Suppressor macrophage treated with lipopolysaccharide for 1 hour (primary cell): ENCODE measurements at regions not wholly inside any gene's neighbourhood (a gene's known extent, or its start where the extent isn't known, plus 50 kb on each side); places are given as distances from the start of the nearest gene placed in this dataset.
"Not testable (repeated sequence)": the region's sequence is repeated elsewhere in the genome, so short reads cannot be mapped to it uniquely, and the experiment has no call there.

ENCODE experiments used
- DNase-seq, 3 donors: peaks; one replicate each; pipeline ENCODE4 v3.0.0-alpha.2; 2020 to 2022

- peak in 2 of 3 donors; percentile 17 to 28 for DNase-seq
Measured at GRCh38 chr3:177358977-177359592, 161.8 kb upstream of the TBL1XR1 start.

- DNase-seq: peak; percentile 97 to 98 (median 98)
Measured at GRCh38 chr3:177359593-177360357, 162.5 kb upstream of the TBL1XR1 start.

- peak; percentile 70 to 78 (median 76) for DNase-seq
Measured at GRCh38 chr3:177361081-177361938, 164.0 kb upstream of the TBL1XR1 start.

- no peak for DNase-seq
Measured at GRCh38 chr3:177362626-177363025, 165.3 kb upstream of the TBL1XR1 start.

GRCh38 chr3:177364236-177364635 is 167.0 kb upstream of the TBL1XR1 start:
- no peak for DNase-seq

- DNase-seq: not testable (repeated sequence)
Measured at GRCh38 chr3:177365294-177365693, 168.0 kb upstream of the TBL1XR1 start.

GRCh38 chr3:177367788-177368187 is 170.5 kb upstream of the TBL1XR1 start:
- no peak for DNase-seq

GRCh38 chr3:177370246-177370822 is 173.1 kb upstream of the TBL1XR1 start:
- no peak for DNase-seq

- no peak for DNase-seq
Measured at GRCh38 chr3:177371146-177371545, 173.9 kb upstream of the TBL1XR1 start.

GRCh38 chr3:177371888-177372287 is 174.6 kb upstream of the TBL1XR1 start:
- DNase-seq: no peak

GRCh38 chr3:177374323-177374722 is 177.0 kb upstream of the TBL1XR1 start:
- DNase-seq: no peak

- no peak for DNase-seq
Measured at GRCh38 chr3:177375316-177375715, 178.0 kb upstream of the TBL1XR1 start.

- no peak for DNase-seq
Measured at GRCh38 chr3:177377166-177377565, 179.9 kb upstream of the TBL1XR1 start.

- peak; percentile 27 to 47 (median 29) for DNase-seq
Measured at GRCh38 chr3:177378168-177378567, 180.9 kb upstream of the TBL1XR1 start.

GRCh38 chr3:177379045-177379444 is 181.8 kb upstream of the TBL1XR1 start:
- DNase-seq: no peak

GRCh38 chr3:177381070-177381469 is 183.8 kb upstream of the TBL1XR1 start:
- DNase-seq: no peak

- DNase-seq: no peak
Measured at GRCh38 chr3:177382944-177383343, 185.7 kb upstream of the TBL1XR1 start.

GRCh38 chr3:177385186-177385585 is 187.9 kb upstream of the TBL1XR1 start:
- DNase-seq: no peak

GRCh38 chr3:177385831-177386301 is 188.6 kb upstream of the TBL1XR1 start:
- peak; percentile 51 to 75 (median 64) for DNase-seq

- no peak for DNase-seq
Measured at GRCh38 chr3:177388209-177388608, 190.9 kb upstream of the TBL1XR1 start.

GRCh38 chr3:177394231-177395024 is 197.1 kb upstream of the TBL1XR1 start:
- not testable (repeated sequence) for DNase-seq

GRCh38 chr3:177396733-177397132 is 199.5 kb upstream of the TBL1XR1 start:
- no peak for DNase-seq
